ENCODE measurements at regions not wholly inside any gene's neighbourhood (a gene's known extent, or its start where the extent isn't known, plus 50 kb on each side); places are given as distances from the start of the nearest gene placed in this dataset.

DNA sequence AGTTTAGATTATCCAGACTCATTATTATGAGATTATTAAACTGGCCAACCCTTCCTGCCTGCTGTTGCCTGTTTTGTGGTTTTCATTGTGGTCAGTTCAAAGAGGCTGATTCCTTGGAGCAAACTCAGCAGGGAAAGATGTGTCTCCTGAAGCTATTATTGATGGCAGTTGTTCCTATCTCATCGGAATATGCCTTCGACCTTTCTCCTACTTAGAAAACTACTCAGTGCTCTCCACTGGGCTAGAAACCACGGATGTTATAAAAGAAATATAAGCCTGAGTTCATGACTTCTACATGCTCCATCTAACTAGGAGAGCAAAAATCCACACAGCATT lies 80.2 kb upstream of the NAV2 start:
- TF ChIP-seq, protein P1, sequence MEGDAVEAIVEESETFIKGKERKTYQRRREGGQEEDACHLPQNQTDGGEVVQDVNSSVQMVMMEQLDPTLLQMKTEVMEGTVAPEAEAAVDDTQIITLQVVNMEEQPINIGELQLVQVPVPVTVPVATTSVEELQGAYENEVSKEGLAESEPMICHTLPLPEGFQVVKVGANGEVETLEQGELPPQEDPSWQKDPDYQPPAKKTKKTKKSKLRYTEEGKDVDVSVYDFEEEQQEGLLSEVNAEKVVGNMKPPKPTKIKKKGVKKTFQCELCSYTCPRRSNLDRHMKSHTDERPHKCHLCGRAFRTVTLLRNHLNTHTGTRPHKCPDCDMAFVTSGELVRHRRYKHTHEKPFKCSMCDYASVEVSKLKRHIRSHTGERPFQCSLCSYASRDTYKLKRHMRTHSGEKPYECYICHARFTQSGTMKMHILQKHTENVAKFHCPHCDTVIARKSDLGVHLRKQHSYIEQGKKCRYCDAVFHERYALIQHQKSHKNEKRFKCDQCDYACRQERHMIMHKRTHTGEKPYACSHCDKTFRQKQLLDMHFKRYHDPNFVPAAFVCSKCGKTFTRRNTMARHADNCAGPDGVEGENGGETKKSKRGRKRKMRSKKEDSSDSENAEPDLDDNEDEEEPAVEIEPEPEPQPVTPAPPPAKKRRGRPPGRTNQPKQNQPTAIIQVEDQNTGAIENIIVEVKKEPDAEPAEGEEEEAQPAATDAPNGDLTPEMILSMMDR (IDR thresholded peaks at IDR 0.05; ENCODE audit: extremely low read depth, insufficient read depth, missing control alignments) = no peak
- in situ Hi-C loops (cut with MboI; ENCODE audit: low pct_unique_long_range_greater_than_20kb, low sequenced_read_pairs, unreplicated experiment) = no loop called here
- DNase-seq (ENCODE audit: low spot score) = no peak

DNA sequence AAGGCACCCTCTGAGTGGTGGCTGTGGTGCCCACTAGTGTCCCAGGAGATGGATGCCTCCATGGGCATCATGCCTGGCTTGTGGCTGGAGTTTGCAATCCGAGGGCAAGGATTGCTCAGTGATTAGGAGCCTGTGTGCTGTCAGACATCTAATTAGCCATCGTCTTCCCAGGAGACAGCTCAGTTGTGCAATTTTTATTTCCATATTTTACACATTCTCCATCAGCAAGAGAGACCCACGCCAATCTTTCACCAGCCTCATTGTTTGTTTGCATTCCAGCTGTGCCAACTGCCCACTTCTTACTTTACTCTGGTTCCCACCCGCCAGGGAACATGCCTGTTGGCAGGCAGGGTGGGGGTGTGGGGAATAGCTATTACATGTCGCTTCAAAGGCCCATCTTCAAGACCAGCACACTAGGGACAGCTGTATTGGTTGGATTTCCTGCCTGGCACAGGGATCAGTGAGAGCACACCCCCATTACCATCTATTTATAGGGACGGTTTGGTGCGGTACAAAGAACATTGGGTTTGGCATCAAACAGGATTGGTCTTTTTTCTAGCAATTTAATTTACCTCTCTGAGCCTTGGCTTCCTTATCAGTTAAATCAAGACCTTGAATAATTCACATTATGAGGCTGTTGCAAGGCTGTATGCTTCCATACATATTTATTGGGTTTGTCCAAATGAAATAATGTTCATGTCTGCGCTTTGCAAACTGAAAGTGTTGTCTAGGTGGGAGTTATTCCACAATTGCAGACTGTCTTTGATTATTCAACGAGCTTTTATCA lies 80.7 kb upstream of the NAV2 start:
- no peak for DNase-seq (ENCODE audit: low spot score)
- TF ChIP-seq, protein P1 (IDR thresholded peaks at IDR 0.05; ENCODE audit: extremely low read depth, insufficient read depth, missing control alignments) = no peak
- in situ Hi-C loops (cut with MboI; ENCODE audit: low pct_unique_long_range_greater_than_20kb, low sequenced_read_pairs, unreplicated experiment) = no loop called here

DNA sequence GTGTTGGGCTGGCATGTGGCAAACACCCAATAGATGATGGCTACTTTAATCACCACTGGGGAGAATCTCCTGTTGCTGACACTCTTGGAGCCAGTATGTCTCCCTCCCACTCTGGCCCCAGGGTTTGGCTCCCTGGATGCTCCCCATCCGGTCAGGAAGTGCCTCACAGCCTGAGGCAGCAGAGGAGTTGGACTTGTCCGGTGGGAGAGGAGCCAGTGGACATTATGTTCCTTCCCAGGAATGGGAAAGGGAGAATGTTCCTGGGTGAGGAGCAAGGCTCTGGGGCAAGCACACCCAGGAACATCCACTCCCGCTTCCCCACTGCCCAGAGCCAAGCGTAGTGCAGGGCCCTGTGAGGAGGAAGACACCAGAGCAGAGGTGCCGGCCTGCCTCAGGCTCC lies 84.6 kb upstream of the NAV2 start:
- no peak for DNase-seq (ENCODE audit: low spot score)
- TF ChIP-seq, protein P1 (IDR thresholded peaks at IDR 0.05; ENCODE audit: extremely low read depth, insufficient read depth, missing control alignments) = no peak
- in situ Hi-C loops (cut with MboI; ENCODE audit: low pct_unique_long_range_greater_than_20kb, low sequenced_read_pairs, unreplicated experiment) = no loop called here

GRCh38 chr11:19627566-19627965 lies 85.1 kb upstream of the NAV2 start:
- in situ Hi-C loops (cut with MboI; ENCODE audit: low pct_unique_long_range_greater_than_20kb, low sequenced_read_pairs, unreplicated experiment) = no loop called here
- TF ChIP-seq, protein P1 (IDR thresholded peaks at IDR 0.05; ENCODE audit: extremely low read depth, insufficient read depth, missing control alignments) = no peak
- no peak for DNase-seq (ENCODE audit: low spot score)

GRCh38 chr11:19625438-19625837 lies 87.2 kb upstream of the NAV2 start:
- no peak for DNase-seq (ENCODE audit: low spot score)
- in situ Hi-C loops (cut with MboI; ENCODE audit: low pct_unique_long_range_greater_than_20kb, low sequenced_read_pairs, unreplicated experiment) = no loop called here
- TF ChIP-seq, protein P1 (IDR thresholded peaks at IDR 0.05; ENCODE audit: extremely low read depth, insufficient read depth, missing control alignments) = no peak

- in situ Hi-C loops (cut with MboI; ENCODE audit: low pct_unique_long_range_greater_than_20kb, low sequenced_read_pairs, unreplicated experiment) = no loop called here
- DNase-seq (ENCODE audit: low spot score) = no peak
- TF ChIP-seq, protein P1 (IDR thresholded peaks at IDR 0.05; ENCODE audit: extremely low read depth, insufficient read depth, missing control alignments) = no peak
Observed at GRCh38 chr11:19617696-19618523, 94.7 kb upstream of the NAV2 start.
